Neural cell (in vitro differentiated cells): ENCODE measurements at regions not wholly inside any gene's neighbourhood (a gene's known extent, or its start where the extent isn't known, plus 50 kb on each side); places are given as distances from the start of the nearest gene placed in this dataset.

Experiments used
- H2AFZ ChIP-seq: fragments of 200-600, 300-800 bp; sonication (generic), shearing (Covaris generic); 2 replicates; pipeline ENCODE4 v1.6.0; 2014; ENCODE audit warnings: low read depth, mild to moderate bottlenecking, antibody characterized with exemption, low read length, moderate library complexity
- H3F3A ChIP-seq: fragments of 200-600 bp; shearing (Covaris generic); 2 replicates; pipeline ENCODE4 v1.6.1; 2016; ENCODE audit warnings: mild to moderate bottlenecking, moderate library complexity, mixed read lengths, antibody characterized with exemption, low read length; ENCODE audit not compliant: insufficient read depth, poor library complexity, severe bottlenecking
- H3K27ac ChIP-seq: fragments of 200-600, 300-800 bp; sonication (generic), shearing (Covaris generic); 2 replicates; pipeline ENCODE4 v1.5.1; 2014; ENCODE audit warnings: mild to moderate bottlenecking, low read length, moderate library complexity
- H3K27me3 ChIP-seq: fragments of 300-800, 200-600 bp; sonication (generic), shearing (Covaris generic); 2 replicates; pipeline ENCODE4 v1.6.0; 2014; ENCODE audit warnings: mild to moderate bottlenecking, low read depth, low read length, moderate library complexity; ENCODE audit not compliant: insufficient read depth
- H3K36me3 ChIP-seq: fragments of 300-800, 200-600 bp; sonication (generic), shearing (Covaris generic); 2 replicates; pipeline ENCODE4 v1.5.1; 2014; ENCODE audit warnings: mild to moderate bottlenecking, antibody characterized with exemption, low read length, moderate library complexity; ENCODE audit not compliant: insufficient read depth
- H3K4me2 ChIP-seq: fragments of 300-800, 200-600 bp; sonication (generic), shearing (Covaris generic); 2 replicates; pipeline ENCODE4 v1.6.0; 2014; ENCODE audit warnings: mild to moderate bottlenecking, low read length
- H3K4me3 ChIP-seq: fragments of 300-800, 200-600 bp; sonication (generic), shearing (Covaris generic); 2 replicates; pipeline ENCODE4 v1.5.1; 2014; ENCODE audit warnings: mild to moderate bottlenecking, low read length, moderate library complexity
- H3K79me2 ChIP-seq: fragments of 200-600 bp; shearing (Covaris generic); replicated peaks from 2 replicates; pipeline ENCODE4 v1.6.0; 2014; ENCODE audit warnings: mild to moderate bottlenecking, low read length, moderate library complexity; ENCODE audit not compliant: insufficient read depth
- H3K9ac ChIP-seq: fragments of 300-800, 200-600 bp; sonication (generic), shearing (Covaris generic); 2 replicates; pipeline ENCODE4 v1.6.1; 2016; ENCODE audit warnings: mild to moderate bottlenecking, low read length, mixed read lengths
- H3K9me2 ChIP-seq: fragments of 200-600 bp; shearing (Covaris generic); 2 replicates; pipeline ENCODE4 v1.6.1; 2016; ENCODE audit warnings: mild to moderate bottlenecking, low read length, mixed read lengths; ENCODE audit not compliant: insufficient read depth
- H3K9me3 ChIP-seq: fragments of 200-600, 300-800 bp; sonication (generic), shearing (Covaris generic); 2 replicates; pipeline ENCODE4 v1.6.1; 2016; ENCODE audit warnings: mild to moderate bottlenecking, mixed run types, low read length, moderate library complexity, mixed read lengths
- H4K20me1 ChIP-seq: fragments of 200-600 bp; shearing (Covaris generic); 2 replicates; pipeline ENCODE4 v1.6.1; 2016; ENCODE audit warnings: mild to moderate bottlenecking, mixed run types; ENCODE audit not compliant: insufficient read depth
- EP300 ChIP-seq: fragments of 450-650 bp; conservative IDR thresholded peaks from 2 replicates; pipeline ENCODE4 v1.6.1; 2014; ENCODE audit warnings: antibody characterized with exemption, mild to moderate bottlenecking, moderate library complexity; ENCODE audit not compliant: poor library complexity, severe bottlenecking
- EZH2 ChIP-seq: fragments of 200-600, 300-800 bp; shearing (Covaris generic), sonication (generic); IDR thresholded peaks from 2 replicates; pipeline ENCODE4 v1.6.1; 2014; ENCODE audit warnings: antibody characterized with exemption, low read length, borderline replicate concordance, mild to moderate bottlenecking; ENCODE audit not compliant: insufficient read depth, poor library complexity, severe bottlenecking
- MXI1 ChIP-seq: fragments of 450-650 bp; conservative IDR thresholded peaks from 2 replicates; pipeline ENCODE4 v1.6.1; 2014; ENCODE audit warnings: antibody characterized with exemption, mild to moderate bottlenecking; ENCODE audit not compliant: poor library complexity, severe bottlenecking
- POLR2AphosphoS5 ChIP-seq: IDR thresholded peaks from 2 replicates; pipeline ENCODE4 v1.6.1; 2012
- RAD21 ChIP-seq: fragments of 450-650 bp; conservative IDR thresholded peaks from 2 replicates; pipeline ENCODE4 v1.6.1; 2014; ENCODE audit warnings: antibody characterized with exemption, mild to moderate bottlenecking, moderate library complexity
- SMC3 ChIP-seq: fragments of 450-650 bp; conservative IDR thresholded peaks from 2 replicates; pipeline ENCODE4 v1.6.1; 2014; ENCODE audit warnings: antibody characterized with exemption, mild to moderate bottlenecking, moderate library complexity; ENCODE audit not compliant: poor library complexity
- TAF1 ChIP-seq: IDR thresholded peaks from 2 replicates; pipeline ENCODE4 v1.6.1; 2012; ENCODE audit warnings: low read depth
- TF ChIP-seq, protein P1 (sequence below): fragments of 450-650 bp; IDR thresholded peaks from 2 replicates; pipeline ENCODE4 v1.5.1; 2014; ENCODE audit warnings: antibody characterized with exemption, mild to moderate bottlenecking, moderate library complexity; ENCODE audit not compliant: poor library complexity, severe bottlenecking
- TF ChIP-seq, protein P2 (sequence below): IDR thresholded peaks from 2 replicates; pipeline ENCODE4 v1.6.1; 2012; ENCODE audit warnings: borderline replicate concordance

DNA sequence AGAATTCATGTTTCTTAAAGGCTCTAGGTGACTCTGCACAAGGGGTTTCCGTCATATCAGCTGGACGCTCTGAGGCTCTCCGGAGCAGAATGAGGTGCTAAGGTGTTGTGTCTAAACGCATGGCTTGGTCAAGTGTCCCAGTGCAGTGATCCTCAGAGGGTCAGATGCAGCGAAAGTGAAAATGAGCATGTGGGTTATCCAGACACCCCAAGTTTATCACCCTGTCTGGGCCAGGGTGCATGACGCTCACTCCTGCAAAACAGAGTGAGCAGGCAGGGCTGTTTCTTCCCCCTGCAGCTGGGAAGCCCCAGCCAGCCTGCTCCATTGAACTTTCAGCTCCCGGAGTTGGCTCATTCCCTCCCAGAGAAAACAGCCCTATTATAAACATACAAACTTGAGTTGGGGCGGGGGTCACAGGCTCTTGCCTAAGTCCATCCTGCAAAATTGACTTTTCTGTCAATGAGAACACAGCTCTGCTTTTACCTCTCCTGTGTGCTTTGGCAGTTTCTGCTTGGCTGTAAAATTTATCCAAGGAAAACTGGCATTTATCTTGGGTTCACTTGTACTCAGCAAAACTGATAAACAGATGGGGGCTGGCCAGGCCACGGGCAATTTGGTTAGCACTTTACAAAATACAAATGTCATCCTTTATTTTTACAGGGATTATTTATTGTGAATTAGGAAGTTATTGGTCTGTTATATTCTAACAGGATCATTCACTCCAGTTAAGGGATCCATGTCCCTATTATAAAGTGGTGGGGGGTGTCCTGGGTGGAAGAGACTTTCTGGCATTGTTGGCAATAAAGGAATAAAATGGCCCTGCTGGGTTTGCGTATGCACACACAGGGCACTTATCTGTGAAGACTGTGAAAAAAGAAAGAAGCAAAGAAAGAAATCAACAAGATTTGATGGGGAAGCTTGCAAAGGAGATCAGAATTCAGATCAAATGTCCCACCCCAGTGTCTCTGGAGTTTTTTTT lies 154.9 kb downstream of the FOXA2 start:
- no peaks in the 10 kb centered on the region for H3K9me3 ChIP-seq
- H3K4me3 ChIP-seq, result no peak overlapping the region
- no peak for TF ChIP-seq EP300
- TF ChIP-seq RAD21, result no peak
- TF ChIP-seq, protein P1, sequence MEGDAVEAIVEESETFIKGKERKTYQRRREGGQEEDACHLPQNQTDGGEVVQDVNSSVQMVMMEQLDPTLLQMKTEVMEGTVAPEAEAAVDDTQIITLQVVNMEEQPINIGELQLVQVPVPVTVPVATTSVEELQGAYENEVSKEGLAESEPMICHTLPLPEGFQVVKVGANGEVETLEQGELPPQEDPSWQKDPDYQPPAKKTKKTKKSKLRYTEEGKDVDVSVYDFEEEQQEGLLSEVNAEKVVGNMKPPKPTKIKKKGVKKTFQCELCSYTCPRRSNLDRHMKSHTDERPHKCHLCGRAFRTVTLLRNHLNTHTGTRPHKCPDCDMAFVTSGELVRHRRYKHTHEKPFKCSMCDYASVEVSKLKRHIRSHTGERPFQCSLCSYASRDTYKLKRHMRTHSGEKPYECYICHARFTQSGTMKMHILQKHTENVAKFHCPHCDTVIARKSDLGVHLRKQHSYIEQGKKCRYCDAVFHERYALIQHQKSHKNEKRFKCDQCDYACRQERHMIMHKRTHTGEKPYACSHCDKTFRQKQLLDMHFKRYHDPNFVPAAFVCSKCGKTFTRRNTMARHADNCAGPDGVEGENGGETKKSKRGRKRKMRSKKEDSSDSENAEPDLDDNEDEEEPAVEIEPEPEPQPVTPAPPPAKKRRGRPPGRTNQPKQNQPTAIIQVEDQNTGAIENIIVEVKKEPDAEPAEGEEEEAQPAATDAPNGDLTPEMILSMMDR, result no peak
- TF ChIP-seq POLR2AphosphoS5, result no peak
- TF ChIP-seq, protein P2, sequence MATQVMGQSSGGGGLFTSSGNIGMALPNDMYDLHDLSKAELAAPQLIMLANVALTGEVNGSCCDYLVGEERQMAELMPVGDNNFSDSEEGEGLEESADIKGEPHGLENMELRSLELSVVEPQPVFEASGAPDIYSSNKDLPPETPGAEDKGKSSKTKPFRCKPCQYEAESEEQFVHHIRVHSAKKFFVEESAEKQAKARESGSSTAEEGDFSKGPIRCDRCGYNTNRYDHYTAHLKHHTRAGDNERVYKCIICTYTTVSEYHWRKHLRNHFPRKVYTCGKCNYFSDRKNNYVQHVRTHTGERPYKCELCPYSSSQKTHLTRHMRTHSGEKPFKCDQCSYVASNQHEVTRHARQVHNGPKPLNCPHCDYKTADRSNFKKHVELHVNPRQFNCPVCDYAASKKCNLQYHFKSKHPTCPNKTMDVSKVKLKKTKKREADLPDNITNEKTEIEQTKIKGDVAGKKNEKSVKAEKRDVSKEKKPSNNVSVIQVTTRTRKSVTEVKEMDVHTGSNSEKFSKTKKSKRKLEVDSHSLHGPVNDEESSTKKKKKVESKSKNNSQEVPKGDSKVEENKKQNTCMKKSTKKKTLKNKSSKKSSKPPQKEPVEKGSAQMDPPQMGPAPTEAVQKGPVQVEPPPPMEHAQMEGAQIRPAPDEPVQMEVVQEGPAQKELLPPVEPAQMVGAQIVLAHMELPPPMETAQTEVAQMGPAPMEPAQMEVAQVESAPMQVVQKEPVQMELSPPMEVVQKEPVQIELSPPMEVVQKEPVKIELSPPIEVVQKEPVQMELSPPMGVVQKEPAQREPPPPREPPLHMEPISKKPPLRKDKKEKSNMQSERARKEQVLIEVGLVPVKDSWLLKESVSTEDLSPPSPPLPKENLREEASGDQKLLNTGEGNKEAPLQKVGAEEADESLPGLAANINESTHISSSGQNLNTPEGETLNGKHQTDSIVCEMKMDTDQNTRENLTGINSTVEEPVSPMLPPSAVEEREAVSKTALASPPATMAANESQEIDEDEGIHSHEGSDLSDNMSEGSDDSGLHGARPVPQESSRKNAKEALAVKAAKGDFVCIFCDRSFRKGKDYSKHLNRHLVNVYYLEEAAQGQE, result no peak
- no peak for TF ChIP-seq MXI1
- TF ChIP-seq EZH2, result no peak
- TF ChIP-seq SMC3, result no peak
- no peak for TF ChIP-seq TAF1
- no peak overlapping the region for H3K27ac ChIP-seq
- H3K9ac ChIP-seq, result no peak overlapping the region
- H3F3A ChIP-seq, result no peaks in the 10 kb centered on the region
- no peak overlapping the region for H3K4me2 ChIP-seq
- no peaks in the 10 kb centered on the region for H3K9me2 ChIP-seq
- peaks cover 43% of the 10 kb centered on the region for H3K27me3 ChIP-seq
- no peaks in the 10 kb centered on the region for H3K36me3 ChIP-seq
- H4K20me1 ChIP-seq, result no peaks in the 10 kb centered on the region
- H3K79me2 ChIP-seq, result no peaks in the 10 kb centered on the region
- H2AFZ ChIP-seq, result no peak overlapping the region

DNA sequence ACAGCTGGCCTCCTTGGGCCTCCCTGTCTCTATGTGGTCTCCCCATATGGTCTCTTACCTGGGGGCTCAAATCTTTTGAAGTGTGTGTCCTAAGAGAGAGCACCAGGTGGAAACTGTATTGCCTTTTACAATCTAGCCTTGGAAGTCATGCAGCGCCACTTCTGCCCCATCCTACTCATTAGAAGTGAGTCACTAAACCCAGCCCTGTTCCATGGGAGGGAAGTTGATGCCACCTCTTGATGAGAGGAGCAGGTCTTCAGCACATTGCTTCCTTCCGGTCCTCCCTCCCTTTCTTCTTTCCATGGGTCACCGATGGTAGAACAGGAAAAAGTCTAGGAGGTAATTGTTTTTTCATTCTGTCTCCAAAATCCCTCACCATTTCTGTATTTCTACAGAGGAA lies 156.3 kb downstream of the FOXA2 start:
- no peaks in the 10 kb centered on the region for H4K20me1 ChIP-seq
- peaks cover 39% of the 10 kb centered on the region for H3K27me3 ChIP-seq
- H3K27ac ChIP-seq, result no peak overlapping the region
- H3K9me3 ChIP-seq, result no peaks in the 10 kb centered on the region
- H3K9me2 ChIP-seq, result no peaks in the 10 kb centered on the region
- no peak overlapping the region for H3K4me2 ChIP-seq
- no peak overlapping the region for H2AFZ ChIP-seq
- no peak overlapping the region for H3K9ac ChIP-seq
- H3K36me3 ChIP-seq, result no peaks in the 10 kb centered on the region
- no peaks in the 10 kb centered on the region for H3K79me2 ChIP-seq
- no peak overlapping the region for H3K4me3 ChIP-seq
- H3F3A ChIP-seq, result no peaks in the 10 kb centered on the region
- TF ChIP-seq TAF1 (no peak), EP300 (no peak), RAD21 (no peak), MXI1 (no peak), EZH2 (no peak), POLR2AphosphoS5 (no peak), SMC3 (no peak)
- TF ChIP-seq, protein P2, result no peak
- TF ChIP-seq, protein P1, result no peak
